ENCODE measurements at regions not wholly inside any gene's neighbourhood (a gene's known extent, or its start where the extent isn't known, plus 50 kb on each side); places are given as distances from the start of the nearest gene placed in this dataset.

DNA sequence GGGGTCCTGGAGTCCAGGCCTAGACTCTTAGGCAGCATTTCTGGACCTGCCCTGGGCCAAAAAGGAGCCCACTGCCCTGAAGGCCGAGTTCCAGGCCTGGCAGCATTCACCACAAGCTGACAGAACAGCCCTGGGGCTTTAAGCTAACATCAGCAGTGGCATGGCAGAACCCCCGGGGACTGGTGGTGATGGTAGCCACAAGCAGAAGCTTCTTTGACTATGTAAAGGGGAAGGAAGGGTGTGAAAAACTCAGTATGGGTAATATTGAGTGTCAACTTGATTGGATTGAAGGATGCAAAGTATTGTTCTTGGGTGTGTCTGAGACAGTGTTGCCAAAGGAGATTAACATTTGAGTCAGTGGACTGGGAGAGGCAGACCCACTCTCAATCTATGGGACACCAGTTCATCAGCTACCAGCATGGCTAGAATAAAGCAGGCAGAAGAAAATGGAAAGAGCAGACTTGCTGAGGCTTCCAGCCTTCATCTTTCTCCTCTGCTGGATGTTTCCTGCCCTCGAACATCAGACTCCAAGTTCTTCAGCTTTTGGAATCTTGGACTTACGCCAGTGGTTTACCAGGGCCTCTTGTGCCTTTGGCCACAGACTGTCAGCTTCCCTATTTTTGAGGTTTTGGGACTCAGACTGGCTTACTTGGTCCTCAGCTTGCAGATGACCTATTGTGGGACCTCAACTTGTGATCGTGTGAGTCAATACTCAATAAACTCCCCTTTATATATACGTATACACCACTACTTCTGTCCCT lies 661.0 kb upstream of the C9orf72 start:
- TF ChIP-seq CTCF (IDR thresholded peaks at IDR 0.05), result no peak
- no peak for DNase-seq
- no peak overlapping the region for H3K4me3 ChIP-seq
- no peaks in the 10 kb centered on the region for H3K27me3 ChIP-seq
- H3K36me3 ChIP-seq, result no peaks in the 10 kb centered on the region
- ATAC-seq, result no peak
- H3K9me3 ChIP-seq, result peaks cover 0 to 7% of the 10 kb centered on the region in 2 donors
- intact Hi-C loops (cut with DNase I), result no loop called here
- H3K27ac ChIP-seq, result no peak overlapping the region
- H3K4me1 ChIP-seq, result no peaks in the 10 kb centered on the region

GRCh38 chr9:28234894-28235277 lies 661.6 kb upstream of the C9orf72 start:
- no peak for ATAC-seq
- intact Hi-C loops (cut with DNase I), result no loop called here

DNA sequence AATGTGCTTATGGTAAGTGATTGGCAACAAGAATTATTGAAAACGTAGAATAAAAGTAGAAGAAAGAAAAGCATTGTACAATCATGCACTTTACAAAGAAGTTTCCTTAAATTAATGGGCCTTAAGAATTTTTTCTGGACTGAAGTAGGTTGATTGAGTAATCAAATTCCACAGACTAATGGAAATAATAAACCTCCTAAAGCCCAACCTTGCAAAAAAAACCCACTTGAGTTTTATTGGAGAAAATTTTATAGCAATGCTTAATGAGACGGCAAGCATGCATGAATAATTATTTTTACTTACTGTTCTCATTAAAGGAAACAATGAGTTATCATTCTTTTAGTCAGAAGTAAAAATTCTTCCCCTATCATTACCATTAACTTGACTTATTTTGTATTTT lies 676.1 kb upstream of the C9orf72 start:
- Histone ChIP-seq H3K27ac (no peak overlapping the region), H3K4me1 (peaks cover 0 to 3% of the 10 kb centered on the region in 2 donors), H3K4me3 (no peak overlapping the region), H3K27me3 (no peaks in the 10 kb centered on the region), H3K9me3 (peaks cover 0 to 10% of the 10 kb centered on the region in 2 donors), H3K36me3 (no peaks in the 10 kb centered on the region)
- intact Hi-C loops (cut with DNase I), result no loop called here
- DNase-seq, result no peak
- TF ChIP-seq CTCF (IDR thresholded peaks at IDR 0.05), result no peak
- no peak for ATAC-seq

More at GRCh38 chr9:28234894-28235277, 661.6 kb upstream of the C9orf72 start:
- Histone ChIP-seq H3K4me3 (no peak overlapping the region), H3K27me3 (no peaks in the 10 kb centered on the region), H3K4me1 (no peaks in the 10 kb centered on the region), H3K27ac (no peak overlapping the region), H3K36me3 (no peaks in the 10 kb centered on the region), H3K9me3 (peaks cover 0 to 13% of the 10 kb centered on the region in 2 donors)
- DNase-seq, result no peak
- no peak for TF ChIP-seq CTCF (IDR thresholded peaks at IDR 0.05)

GRCh38 chr9:28255174-28255573 lies 681.9 kb upstream of the C9orf72 start:
- ATAC-seq, result no peak
- no peaks in the 10 kb centered on the region for H3K4me1 ChIP-seq
- H3K27me3 ChIP-seq, result no peaks in the 10 kb centered on the region
- TF ChIP-seq CTCF (IDR thresholded peaks at IDR 0.05), result no peak
- H3K27ac ChIP-seq, result no peak overlapping the region
- intact Hi-C loops (cut with DNase I), result no loop called here
- H3K4me3 ChIP-seq, result no peak overlapping the region
- no peaks in the 10 kb centered on the region for H3K9me3 ChIP-seq
- H3K36me3 ChIP-seq, result no peaks in the 10 kb centered on the region
- DNase-seq, result no peak

DNA sequence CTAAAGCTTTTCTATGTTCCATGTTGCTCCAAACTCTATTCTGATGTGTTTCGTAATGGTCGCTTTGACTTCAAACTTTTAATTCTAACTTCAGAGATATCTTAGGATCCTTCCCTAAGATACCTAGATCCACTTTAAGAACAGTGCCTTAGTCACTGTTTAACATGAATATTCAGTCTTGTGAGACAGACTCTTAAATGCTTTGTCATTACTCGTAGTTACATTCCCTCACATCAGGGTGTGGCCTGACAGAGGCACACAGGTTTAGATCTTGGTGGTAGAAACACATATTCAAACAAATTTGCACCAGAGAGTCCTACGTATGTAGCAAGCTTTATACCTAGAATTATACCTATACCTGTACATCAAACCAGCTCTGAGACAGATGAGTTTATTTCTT lies 687.0 kb upstream of the C9orf72 start:
- H3K4me1 ChIP-seq, result no peaks in the 10 kb centered on the region
- H3K36me3 ChIP-seq, result no peaks in the 10 kb centered on the region
- DNase-seq (no peak), ATAC-seq (no peak)
- no peaks in the 10 kb centered on the region for H3K9me3 ChIP-seq
- H3K27ac ChIP-seq, result no peak overlapping the region
- intact Hi-C loops (cut with DNase I), result no loop called here
- H3K27me3 ChIP-seq, result no peaks in the 10 kb centered on the region
- TF ChIP-seq CTCF (IDR thresholded peaks at IDR 0.05), result no peak
- no peak overlapping the region for H3K4me3 ChIP-seq
